ENCODE measurements at regions not wholly inside any gene's neighbourhood (a gene's known extent, or its start where the extent isn't known, plus 50 kb on each side); places are given as distances from the start of the nearest gene placed in this dataset.

DNA sequence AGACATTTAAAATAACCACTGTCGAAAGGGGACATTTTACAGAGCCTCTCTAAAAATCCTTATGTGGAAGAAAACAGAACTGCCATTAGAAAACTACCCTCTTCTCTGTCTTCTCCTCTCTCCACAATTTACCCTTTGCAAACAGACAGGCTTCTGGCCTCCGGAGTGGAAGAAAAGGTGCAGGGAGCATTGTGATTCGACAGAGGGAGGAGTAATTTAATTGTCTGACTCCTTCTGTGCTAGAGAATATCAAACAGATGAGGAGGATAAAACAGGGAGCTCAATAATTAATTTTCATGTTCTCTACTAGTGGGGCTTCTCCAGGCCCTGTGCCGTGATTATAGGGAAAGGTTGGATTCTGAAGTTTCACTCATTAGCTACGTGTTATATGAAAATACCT is 615.5 kb upstream of the MKI67 start:
- TF ChIP-seq POLR2AphosphoS5 (IDR thresholded peaks at IDR 0.05) (no peak), CTCF (IDR thresholded peaks at IDR 0.05) (no peak)

All from sigmoid colon (tissue), 4 donors.